HG02571 (cell line): ENCODE measurements at regions not wholly inside any gene's neighbourhood (a gene's known extent, or its start where the extent isn't known, plus 50 kb on each side); places are given as distances from the start of the nearest gene placed in this dataset.
A peak's percentile ranks its signal among the peaks of the same experiment; 100 is the strongest.

Source experiments
- ATAC-seq: cut with Tn5 transposase; IDR thresholded peaks from one replicate; pipeline ENCODE4 v1.9.1; 2021; ENCODE audit warnings: mild to moderate bottlenecking, moderate library complexity; ENCODE audit not compliant: unreplicated experiment

DNA sequence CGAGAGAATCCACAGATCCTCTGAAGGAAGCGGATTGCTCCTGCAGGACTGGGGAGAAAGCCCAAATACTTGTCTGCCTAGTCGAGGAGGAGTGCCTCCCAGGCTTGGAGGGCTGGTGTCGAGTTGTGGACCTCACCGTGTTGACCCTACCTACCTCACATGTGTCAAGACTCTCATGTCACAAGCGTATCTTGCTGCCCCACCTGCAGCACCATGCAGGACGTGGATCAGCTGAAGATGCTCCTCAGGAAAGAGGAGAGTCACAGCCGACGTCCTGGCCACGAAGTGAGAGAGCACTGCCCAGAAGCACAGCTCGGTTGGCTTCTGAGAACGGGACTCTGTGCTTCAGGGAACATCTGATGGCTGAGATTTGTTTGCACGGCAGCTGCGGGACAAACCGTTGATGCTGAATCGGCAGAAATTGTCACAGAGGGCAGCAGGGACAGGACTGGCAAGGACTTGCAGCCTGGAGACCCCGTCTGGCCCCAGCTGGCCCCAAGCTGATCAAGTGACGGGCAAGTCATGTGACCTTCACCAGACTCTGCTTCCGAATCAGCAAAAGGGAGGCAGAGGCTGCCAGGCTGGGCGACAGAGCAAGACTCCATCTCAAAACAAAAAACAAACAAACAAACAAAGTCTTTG is 119.1 kb upstream of the ITGA1 start:
- no peak for ATAC-seq

DNA sequence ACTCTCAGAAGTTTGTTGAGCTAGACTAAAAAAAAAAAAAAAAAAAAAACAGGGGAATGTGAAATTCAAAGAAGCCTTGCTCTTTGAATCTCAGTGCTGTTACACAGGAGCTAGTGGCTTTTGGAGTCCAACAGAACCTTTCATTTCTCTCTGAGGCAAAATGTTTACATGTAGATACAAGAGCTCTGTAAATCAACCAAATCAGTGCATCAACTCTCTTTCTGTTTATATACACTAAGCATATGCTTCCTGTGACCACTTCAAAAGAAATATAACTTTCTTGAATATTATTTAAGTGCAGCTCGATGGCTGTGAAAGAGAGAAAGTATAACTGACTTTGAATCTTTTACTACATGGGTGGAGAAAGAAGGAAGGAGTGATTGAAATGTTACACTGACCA is 115.3 kb upstream of the ITGA1 start:
- ATAC-seq = no peak

DNA sequence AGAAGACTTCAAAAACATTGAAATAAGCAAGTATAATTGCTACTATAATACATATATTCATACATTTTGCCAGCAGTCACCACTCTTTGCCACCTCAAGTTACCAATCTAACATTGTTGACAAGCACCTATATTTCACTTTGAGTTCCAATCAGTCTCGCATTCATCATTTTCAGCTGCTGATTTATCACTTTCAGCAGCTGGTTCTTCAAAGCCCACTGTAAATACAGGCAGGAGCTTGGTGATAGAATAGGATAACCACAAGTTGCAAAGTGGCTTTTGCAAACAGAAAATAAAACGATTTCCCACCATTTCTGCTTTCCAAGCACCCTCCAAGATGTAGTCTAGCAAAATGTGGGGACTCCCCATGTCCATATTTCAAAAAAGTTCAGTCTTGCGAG is 114.2 kb upstream of the ITGA1 start:
- no peak for ATAC-seq

DNA sequence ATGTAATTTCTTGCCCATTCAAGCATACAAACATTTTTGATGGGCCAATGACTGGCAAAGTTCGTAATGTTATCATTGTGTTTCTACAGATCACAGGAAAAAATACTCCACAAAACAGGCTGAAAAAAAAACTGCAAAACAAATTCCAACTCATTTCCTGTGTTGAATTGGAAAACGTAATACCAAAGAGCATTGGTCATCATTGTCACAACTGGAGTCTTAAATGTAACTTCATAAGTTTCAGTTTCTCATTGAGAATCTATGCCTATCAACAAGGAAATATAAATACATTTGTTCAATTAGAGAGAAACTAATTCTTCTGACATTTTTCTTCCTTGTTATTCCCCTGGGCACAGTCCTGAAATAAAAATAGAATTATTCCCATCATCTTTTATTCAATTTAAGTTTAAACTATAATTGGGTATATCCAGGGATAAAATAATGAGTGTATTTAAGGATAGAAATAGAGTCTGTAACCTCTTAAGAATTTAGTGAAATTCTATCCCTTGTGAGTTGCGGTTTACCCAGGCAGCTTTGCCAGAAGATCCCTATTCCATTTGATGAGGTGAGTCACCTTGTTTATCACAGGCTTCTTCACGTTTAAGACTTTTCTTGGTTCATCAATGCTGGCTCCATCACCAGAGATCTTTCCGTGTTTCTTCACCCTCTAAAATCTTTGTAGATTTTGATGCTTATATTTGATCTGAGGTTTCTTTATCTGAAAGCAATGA is 112.7 kb upstream of the ITGA1 start:
- ATAC-seq = no peak

DNA sequence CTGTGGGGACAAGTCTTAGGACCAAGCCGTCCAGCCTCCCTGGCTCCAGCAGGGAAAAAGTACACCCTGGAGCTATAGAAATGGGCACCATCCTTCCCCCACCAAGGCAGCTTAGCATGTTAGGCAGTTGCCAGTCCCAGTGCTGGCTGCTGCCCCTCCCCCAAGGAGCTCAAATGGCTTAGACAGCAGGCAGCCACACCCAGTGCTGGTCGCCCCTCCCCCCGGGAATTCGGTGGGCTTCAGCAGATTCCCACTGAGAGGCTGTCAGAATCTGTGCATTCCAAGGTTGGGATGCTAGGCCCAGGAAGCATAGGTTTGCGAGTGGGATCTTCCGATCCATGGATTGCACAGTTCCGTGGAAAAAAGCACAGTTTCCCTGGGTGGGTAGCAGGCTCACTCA is 105.2 kb upstream of the ITGA1 start:
- ATAC-seq = no peak

DNA sequence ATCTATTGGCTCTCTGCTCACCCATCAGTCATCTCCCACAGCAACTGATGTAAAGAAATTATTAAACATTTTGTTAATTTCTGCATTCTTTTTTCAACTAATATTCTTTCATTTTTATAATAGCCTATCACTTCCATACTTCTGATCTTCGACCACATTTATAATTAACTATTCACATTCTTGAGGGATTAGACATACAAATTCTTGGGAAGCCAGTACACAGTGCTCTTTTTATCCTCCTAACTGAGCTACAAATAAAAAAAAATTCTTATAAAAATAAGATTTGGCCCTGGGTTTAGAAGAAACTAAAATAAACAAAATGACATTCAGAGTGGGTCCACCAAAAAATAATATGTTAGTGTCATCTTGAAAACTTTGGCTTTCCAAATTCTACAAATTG is 103.7 kb upstream of the ITGA1 start:
- no peak for ATAC-seq

DNA sequence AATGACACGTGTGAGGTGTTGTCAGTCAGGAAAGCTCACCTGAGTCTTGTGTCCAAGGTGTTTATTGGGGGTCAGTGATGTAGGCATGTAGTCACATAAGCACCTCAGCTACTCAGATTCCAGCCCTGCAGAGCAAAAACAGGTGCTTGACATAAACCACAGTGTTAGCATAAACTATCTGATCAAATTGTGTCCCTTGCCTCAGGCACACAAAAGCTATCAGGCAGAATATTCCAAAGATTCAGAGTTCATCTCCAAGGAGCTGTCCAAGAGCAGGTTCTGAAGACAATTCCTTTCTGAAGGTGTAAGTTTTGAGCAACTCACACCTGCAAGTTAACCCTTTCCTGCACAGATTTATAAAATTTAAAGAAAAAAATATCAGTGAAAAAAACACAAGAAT is 102.2 kb upstream of the ITGA1 start:
- ATAC-seq = no peak

DNA sequence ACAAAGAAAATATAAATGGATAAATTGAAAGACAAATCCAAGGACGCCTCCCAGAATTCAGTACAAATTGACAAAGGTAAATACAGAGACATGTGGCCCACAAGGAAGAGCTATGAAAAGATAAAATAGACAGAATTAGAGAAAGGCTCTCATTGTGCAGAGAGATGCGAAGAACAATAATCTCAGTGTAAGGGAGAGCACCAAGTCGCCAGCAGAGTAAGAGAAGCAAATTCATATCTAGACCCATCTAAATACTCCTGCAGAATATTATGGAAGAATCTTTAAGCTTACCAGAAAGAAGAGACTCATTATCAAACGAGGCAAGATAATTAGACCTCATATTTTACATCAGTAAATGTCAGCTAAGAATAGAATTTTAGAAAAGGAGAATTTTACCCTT is 101.7 kb upstream of the ITGA1 start:
- ATAC-seq = no peak

DNA sequence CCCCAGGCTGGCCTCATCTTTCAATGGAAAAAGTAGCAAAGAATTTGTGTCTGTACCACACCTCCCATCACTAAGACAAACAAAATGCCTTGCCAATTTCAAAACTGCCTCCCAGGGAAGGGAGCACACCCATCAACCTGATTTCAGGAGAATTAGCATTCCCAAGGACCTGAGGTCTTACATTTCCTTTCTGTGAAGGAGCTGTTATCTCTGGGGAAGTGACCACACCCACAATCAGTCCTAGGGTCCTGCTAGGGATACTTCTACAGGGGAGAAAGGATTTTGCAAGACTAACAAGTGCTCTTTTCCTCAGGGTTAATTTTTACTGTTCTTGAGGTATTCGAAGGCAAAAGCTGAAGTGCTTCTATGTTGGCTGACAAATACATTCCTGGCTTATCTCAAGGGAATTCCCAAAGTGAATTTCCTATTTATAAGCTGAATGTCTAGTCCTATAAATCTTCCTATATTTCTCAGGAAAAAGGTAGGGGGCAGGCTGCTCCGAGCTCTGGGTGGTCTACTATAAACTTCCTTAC is 97.4 kb upstream of the ITGA1 start:
- no peak for ATAC-seq

DNA sequence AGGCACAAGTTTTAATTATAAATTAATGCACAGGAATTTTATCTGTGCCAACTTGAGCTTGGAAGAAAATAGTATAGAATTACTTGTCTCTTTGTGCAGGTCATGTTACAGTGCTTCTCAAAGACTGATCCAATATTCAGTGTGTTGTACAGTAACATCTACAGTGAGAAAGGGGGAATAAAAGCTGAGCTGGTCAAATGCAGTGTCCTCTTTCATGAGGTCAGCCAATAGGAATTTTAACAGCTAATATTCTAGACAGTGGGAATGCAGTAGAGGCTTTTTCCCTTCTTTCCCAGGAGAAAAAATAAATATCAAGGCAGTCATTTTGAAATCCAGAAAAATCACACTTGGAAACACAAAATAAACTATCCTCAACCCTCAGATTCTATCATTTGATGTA is 95.7 kb upstream of the ITGA1 start:
- no peak for ATAC-seq

DNA sequence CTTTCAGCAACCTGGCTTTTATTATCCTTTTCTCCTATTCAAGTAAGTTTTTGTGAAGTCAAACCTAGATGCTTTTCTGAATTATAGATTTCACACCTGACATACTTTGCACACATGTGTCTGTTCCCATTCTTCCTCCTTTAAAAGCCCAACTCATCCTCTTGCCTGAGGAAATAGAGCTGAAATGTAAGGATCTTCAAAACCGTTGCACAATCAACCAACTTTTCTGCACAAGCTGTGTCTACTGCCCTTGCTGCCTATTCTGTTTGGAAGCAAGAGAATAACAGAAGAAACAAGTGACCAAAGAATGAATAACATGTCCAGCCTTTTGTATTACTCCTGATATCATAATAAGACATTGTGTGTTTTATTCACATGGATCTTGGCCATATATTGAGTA is 95.1 kb upstream of the ITGA1 start:
- ATAC-seq = no peak

DNA sequence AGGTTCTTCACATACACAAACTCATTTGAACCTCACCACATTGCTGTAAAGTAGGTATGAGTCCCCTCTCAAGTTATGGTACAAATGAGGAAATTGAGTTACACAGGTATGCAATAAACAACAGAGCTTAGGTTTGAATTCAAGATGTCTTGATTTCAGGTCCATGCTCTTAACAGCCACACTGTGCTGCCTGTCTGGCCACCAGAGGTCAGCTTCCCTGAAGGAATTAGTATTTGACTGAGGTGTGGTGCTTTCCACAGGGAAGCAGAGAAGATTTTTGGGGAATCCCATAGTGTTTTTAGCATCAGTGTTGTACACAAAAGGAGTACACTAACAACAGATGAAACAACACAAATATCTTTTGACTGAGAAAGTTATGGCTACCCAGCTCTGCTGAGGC is 94.4 kb upstream of the ITGA1 start:
- peak; percentile 56 for ATAC-seq

DNA sequence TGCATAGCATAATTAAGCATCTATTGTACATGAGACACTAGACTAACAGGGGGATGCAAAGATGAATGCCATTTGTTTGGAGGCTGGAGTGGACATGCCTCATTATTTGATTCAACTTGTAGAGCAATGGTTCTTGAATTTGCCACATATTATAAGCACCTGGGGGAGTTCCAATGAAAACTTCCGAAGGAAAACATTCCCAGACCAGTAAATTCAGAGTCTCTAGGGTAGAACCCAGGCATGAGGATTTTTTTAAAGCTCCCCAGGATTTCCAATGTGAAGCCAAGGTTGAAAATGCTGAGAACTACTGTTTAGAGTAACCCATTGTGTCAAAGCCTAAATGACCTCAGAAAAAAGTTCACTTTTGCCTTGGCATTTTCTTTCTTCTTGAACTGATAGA is 93.9 kb upstream of the ITGA1 start:
- no peak for ATAC-seq

DNA sequence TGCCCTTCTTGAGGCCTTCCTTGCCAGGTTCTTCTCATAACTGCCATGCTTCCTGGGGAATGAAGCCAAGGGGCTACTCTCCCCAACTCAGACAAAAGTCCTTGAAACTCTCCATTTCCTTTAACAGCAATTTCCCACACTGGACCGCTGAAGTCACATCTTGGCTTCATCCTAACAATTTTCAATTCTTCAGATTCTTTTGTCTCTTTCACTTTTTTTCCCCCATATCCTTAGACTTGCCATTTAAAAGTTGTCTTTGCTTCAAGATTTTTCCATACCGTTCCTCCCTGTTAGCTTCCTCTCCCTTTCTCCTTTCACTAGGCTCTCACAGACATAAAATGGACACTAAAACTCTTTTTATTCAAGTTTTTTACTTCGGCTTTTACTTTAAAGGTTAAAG is 93.1 kb upstream of the ITGA1 start:
- no peak for ATAC-seq

DNA sequence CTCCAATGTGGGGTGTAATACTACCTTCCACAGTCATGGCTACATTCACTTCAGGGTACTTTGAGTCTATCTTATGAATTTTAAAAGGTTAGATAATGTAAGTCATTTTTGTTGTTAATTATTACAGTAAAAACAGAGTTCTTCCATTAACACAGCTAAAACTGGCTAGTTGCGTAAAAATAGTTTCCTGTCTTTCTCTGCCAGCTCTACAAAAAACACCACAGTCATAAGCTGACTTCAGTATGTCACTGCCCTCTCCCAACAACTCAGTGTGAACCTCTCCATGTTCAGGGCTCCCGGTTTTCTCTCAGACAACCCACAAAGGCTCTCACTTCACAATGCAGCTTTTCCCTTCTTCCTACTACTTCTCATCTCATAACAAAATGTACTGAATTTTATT is 84.8 kb upstream of the ITGA1 start:
- no peak for ATAC-seq

DNA sequence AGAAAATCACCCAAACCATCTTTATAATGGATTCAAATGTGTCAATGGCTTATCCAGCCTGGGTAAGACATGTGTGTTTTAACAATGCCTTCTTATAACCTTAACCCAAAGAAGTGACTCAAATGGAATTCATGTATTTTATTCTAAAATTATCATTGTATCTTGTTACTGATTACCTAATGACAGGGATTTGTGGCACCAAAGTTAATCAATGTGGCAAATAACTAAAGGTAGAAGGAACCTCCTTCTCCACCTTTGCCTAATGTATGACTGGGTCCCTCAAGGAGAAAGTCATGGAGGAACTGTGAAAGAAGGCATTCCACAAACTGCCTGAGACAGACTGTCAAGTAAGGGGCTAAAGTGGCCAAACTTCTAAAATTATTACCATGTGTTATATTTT is 84.4 kb upstream of the ITGA1 start:
- no peak for ATAC-seq

DNA sequence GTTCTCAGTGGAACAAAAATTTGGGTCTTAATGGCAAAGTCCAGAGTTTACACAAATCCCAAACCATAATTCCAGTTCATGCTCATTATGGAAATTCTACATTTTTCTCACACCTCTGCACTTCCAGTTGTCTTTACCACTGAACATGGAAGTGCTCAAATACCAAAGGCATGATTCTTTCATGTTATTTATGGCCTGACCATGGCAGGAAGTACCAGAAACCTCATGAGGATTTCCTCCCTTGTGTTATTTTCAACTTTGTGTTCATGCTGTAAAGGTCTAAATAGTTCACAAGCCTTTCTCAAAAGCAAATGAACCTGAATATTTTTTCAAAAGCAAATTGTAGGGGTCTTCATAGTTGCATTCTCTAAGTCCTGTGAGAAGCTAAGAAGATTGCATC is 82.0 kb upstream of the ITGA1 start:
- no peak for ATAC-seq

DNA sequence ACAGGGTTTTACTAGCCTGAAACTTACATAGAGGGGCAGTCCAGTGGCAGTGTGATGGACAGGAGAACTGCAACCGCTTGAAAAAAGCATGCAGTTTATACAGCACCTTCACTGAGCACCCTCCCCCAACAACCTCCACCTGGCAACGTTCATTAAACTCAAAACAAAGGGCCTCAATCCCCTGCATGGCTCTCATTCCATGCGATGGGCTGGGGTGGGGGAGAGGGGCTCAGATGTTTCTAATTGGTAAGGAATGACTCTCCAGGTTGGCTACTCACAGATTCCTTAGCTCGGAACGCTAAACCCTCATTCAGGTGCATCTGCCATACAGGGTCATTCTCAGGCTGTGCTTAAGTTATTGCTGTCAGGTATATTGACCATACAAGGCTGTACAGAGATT is 80.9 kb upstream of the ITGA1 start:
- ATAC-seq = no peak

DNA sequence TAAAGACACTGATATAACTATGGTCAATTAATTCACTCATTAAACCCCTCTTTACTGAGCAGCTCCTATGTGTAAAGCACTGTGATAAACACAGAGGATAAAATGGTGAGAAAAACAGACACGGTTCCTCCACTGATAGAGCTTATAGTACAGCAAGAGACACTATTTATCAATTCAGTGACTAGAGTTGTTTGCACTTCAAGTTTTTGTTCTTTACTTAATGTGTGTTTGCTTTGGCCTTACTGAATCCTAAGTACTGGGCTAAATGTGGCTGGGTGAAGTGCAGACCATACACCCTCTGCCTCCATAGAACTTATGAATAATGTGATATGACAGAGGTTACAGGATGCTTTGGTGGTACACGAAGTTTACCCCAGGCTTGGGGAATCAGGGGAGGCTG is 80.1 kb upstream of the ITGA1 start:
- ATAC-seq = no peak

DNA sequence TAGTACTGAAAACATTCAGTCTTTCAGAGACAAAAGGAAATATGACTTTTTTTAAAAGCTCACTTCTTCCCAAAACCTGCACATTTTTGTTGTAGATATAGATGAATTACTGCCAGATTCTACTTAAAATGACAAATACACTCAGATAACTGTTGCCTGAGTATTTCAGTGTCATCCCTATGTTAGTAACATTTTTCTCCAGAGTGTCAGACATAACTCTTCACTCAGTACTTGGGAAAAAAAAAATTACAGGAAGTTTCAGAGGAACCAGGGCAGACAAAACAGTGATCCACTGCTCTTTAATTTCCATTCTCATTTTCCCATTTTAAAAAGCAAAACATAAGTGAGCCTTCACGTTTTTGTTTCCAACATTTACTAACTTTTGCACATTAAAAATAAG is 79.3 kb upstream of the ITGA1 start:
- no peak for ATAC-seq

DNA sequence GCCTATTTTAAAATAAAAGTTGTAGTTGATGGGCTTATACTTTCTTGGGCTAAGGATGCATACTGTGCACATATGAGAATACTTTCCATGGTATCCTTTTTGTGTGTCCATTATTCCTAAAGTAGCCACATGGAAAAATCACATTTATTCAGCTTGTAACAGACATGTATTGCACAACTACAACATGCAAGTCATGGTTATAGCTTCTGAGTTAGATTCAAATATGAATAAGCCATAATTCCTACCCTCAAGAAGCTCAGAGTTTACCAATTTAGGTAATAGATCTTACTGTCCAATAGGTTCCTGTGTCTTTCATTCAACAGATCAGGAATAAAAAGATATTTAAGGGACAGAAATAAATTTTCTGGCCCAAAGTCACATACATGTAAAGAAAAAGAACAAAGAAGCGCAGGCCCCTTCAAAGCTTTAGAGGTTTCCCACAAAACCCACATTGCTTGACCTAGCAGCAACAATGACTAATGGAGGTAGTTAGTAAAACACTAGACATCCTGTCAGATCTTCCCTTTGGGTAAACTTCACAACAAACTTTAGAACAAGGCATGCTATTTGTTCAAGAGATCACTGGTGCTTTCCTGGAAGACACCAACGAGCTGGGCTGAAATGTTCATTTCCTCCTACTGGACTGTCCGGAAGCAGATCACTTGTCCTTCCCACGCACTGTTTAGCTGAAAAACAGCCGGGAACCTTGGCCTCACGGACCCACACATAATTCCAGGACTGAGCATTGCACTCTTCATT is 78.4 kb upstream of the ITGA1 start:
- no peak for ATAC-seq
